KBM-7 (cell line): ENCODE measurements at regions not wholly inside any gene's neighbourhood (a gene's known extent, or its start where the extent isn't known, plus 50 kb on each side); places are given as distances from the start of the nearest gene placed in this dataset.
"Not testable (repeated sequence)": the region's sequence is repeated elsewhere in the genome, so short reads cannot be mapped to it uniquely, and the experiment has no call there.

ENCODE experiments used
- DNase-seq: peaks from one replicate; pipeline ENCODE4 v3.0.0-alpha.2; 2015
- in situ Hi-C: fragments of 300-500 bp; cut with MboI; formaldehyde crosslinking; loops from 2 replicates; pipeline ENCODE4 v1.14.3; 2020; ENCODE audit warnings: low sequenced_read_pairs, low pct_unique_long_range_greater_than_20kb, mixed read lengths

DNA sequence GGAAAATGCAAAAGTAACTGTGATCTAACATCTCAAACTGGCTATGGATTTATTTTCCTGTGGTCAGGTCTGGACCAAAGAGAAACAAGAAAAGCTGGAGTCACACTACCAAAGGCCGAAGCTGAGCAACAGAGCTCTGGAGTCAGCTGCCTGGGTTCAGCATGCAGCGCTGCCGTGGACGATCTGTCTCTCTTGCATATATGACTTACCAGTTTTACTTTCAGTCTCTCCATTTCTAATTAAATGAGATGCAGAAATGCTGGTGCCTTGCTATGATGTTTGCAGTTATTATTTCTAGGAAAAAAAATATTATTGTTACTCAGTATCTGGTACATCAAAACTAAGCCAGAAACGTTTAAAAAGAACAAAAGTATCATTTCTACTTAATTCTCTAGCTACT is 813.2 kb downstream of the RNF144A start:
- in situ Hi-C loops: no loop called here
- no peak for DNase-seq

DNA sequence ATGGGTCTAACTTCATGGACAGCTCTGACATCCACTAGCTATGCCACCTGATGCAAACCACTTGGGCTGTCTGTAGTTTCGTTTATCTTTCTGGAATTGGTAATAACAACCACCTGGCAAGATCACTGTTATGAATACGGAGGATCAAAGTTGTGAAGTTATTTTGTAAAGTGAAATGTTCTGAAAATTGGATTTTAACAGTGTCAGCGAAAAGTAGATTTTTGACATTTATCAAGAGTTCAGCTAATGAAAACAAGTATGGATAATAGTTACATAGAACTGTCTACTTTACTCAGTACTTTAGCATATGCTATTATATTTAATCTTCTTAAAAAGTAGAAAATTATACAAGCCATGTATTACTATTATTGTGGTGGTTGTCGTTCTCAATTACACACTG is 813.8 kb downstream of the RNF144A start:
- no peak for DNase-seq
- in situ Hi-C loops: no loop called here

DNA sequence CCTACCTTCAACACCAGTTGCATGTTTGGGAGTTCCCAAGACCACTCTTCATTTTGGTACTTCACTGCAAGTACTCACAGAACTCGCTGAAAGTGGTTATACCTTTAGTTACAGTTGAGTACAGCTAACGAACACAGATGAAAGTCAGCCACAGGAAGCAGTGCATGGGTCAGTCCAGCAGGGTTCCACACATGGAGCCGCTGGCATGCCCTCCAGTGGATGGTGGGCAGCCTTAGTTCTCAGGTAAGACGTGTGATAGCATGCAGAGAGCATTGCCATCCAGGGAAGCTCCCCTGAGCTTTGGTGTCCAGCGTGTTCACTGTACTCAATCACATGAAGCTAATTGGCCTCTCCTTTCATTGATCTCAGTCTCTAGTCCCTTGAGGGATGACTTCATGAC is 815.3 kb downstream of the RNF144A start:
- DNase-seq: no peak
- in situ Hi-C loops: no loop called here

DNA sequence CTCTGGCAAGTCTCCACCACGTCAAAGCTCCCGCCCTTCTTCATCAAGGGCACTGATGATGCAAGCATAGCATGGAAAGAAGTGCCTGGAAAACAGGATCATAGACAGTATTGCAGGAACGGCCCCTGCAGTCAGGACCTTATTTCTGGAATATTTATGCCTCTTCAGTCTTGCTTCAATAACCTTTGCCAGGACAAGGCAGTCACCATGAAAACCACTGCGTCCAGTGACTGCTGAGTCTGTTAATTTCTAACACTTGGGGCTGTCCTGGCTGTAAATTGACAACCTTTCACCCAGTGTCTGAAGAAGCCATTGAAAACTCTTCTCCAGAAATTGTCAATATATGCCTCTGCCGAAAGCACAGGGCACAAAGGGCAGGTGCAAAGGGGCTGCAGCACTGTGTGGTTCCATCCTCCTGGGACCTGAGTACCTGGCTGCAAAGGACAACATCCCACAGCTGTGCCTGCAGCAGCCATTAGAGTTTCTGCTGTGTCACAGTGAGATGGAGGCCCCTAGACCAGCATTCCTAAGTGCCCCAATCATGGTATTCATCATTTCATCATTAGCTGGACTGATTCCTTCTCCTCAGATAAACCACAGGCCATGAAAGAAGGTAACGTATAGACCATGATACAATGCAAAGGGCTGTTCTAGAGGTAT is 819.6 kb downstream of the RNF144A start:
- in situ Hi-C loops: no loop called here
- DNase-seq: no peak

DNA sequence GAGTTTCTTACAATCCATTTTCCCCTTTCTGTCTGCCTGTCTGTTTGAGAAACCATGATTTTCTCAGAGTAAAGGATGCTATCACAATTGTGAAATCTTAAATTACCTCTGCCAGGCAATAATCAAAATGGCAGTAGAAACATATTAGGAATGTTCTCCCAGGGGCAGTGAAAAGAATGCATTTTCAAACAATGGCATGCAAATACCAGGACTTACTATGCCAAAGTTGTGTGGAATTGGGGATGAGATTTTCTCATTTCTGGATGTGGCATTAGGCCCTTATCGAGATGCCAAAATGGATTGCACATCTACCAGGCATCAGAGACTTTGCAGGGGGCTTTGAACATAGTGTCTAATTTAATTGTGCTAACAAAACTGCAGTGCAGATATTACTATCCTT is 821.4 kb downstream of the RNF144A start:
- DNase-seq: no peak
- in situ Hi-C loops: no loop called here

DNA sequence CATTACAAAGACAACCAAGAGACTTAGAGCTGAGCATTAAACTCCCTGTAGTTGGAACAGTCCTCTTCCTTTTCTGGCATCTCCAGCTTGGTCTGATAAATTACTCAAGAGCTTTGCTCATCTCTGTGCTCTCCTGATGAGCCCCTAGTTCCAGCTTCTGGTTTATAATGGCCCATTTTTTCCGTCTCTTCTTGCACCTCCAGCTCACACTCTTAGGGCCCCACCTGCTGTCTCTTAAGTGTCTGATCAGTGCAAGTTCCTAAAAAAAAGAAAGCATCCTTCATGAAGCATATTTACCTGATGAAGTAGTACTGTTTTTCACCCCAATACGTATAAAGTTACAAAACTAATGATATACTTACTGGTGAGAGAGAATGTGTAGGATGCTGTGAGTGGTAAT is 822.9 kb downstream of the RNF144A start:
- DNase-seq: no peak
- in situ Hi-C loops: no loop called here

DNA sequence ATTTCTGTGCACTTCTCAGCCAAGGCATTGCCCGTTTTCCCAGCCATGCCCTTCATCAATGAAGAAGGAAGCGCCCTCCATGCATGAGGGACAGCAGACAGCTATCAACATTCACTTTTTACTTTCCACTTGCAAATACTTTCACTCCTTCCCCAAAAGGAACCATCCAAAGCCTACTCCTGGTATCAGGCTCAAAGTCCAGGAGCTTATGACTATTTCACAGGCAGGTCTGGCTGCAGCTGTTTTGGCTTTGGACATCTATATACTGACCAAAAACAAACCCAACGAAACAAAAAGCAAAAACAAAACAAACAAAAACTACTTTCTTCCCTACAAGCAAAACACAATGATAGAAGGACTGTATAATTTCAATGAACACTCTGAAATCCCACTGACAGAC is 825.1 kb downstream of the RNF144A start:
- in situ Hi-C loops: no loop called here

DNA sequence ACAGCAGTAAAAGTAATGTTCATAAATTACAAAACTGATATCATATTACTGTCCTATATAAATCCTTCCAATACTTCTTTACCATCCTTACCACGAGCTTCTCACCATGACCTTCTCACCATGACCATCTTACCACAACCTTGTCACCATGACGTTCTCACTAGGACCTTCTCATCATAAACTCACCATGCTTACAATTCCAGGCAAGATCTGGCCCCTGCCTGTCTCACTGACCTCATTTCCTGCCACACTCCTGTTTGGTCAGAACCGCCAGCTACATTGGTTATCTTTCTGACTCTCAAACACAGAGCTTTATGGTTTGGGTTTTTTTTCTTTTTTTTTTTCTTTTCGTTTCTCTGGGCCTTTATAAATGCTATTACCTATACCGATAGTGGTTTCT is 827.6 kb downstream of the RNF144A start:
- in situ Hi-C loops: no loop called here

More for the DNA sequence above, 825.1 kb downstream of the RNF144A start:
- no peak for DNase-seq

DNA sequence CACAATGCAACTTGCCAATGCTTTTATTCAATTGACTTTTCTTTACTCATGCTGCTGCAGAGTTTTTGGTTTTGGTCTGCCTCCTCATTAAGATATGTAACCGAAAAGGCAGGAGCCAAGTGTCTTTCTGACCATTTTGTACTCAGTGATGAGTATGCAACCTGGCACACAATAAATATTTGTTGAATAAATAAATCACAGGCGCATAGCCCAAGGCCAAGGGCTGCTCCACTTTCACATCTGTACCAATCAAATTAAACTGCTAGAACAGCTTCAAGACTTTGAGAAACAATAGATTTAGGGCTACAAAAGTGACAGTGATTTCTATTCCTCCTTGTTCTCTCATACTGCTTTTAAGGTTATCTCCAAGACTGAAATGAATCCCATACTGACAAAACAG is 828.2 kb downstream of the RNF144A start:
- in situ Hi-C loops: no loop called here

More for the DNA sequence above, 827.6 kb downstream of the RNF144A start:
- no peak for DNase-seq

DNA sequence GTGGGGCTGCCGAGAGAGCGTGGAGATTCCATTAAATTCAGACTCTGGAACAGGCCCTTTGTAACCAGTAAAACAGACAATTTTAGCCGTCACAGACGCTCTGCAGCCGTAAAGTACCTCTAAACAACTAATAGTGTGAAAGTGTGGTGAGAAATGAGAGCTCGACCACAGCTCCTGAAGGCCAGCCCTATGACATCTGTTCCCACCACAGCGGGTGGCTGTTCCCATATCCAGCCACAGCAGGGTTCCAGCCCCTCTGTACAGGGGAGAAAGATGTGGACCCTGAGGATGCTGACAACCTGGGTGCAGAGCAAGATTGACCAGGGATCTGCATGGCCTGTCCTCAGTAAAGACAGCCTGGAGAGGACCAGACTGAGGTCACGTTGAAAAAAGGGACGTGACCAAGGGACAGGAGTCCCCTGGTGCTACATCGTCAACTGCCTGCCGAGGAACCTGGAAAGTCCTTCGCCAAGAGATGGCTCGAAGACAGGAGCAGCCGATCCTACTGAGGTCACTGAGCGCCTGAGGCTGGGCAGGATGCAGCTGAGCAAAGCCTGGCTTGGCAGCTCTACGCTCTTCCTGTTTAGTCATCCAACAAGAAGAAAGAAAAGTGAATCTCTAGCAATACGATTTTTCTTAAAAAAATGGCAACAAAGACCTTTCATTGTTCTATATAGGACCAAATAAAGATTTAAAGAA is 831.7 kb downstream of the RNF144A start:
- in situ Hi-C loops: no loop called here
- no peak for DNase-seq

More for the DNA sequence above, 828.2 kb downstream of the RNF144A start:
- no peak for DNase-seq

DNA sequence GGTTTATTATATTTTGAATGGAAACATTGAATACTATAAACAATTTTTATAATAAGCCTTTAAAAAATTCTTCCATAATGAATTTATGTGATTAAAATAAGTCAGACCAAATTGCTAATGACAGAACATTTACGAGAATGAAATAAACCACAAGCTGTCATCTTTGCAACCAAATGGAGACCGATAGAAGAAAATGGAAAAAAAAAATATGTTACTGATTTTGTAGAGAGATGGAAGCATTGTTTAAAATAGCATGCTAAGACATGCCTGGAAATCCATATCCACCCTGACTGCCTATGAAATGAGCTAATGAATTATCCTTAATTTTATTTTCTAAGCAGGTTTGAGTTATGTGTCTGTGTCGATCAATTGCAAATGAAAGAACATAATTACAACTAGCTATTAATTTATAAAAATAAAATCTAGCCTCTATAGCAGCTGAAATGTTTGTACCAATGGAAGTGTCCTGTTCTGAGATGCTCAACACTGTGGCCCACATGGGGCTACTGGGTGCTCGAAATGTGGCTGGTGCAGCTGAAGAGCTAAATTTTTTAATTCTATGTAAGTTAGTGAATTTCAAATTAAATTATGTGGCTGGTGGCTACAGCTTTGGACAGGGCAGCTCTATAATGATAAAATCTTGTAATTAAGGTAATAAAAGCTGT is 832.8 kb downstream of the RNF144A start:
- no peak for DNase-seq
- in situ Hi-C loops: no loop called here

DNA sequence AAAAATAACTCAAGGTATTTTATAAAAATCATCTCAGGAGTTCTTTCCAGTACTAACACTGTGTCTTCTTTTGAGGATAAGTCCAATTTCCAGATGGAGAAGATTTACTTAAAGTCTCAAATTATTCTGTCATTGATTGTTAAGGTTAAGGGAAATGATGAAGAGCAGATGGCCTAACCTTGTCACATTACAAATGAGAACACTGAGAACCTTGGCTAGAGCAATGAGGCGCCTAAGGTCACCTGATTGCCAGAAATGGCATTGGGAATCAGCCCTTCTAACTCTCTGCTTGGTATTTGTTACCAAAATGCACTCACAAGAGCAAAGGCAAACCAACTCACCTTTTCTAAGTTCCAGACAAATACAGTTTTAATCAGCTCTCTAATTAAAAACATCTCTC is 835.1 kb downstream of the RNF144A start:
- in situ Hi-C loops: no loop called here
- no peak for DNase-seq

DNA sequence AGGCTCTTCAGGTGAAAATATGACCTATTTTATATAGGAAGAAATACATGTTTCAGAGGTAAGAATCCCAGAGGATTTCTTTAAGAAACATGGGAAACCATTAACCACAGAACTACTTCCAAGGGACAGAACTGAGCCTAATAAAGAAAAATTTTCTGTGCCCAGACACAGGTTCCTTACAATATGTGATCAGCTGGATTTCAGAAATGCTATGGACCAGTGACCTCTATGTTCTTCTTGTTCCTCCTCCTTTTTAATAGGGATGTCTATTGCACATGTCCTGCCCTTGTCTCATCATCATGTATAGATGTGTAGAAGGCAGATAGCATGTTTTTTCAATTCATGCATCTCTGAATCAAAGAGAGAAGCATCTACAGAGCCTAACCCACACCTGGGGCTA is 836.6 kb downstream of the RNF144A start:
- in situ Hi-C loops: no loop called here
- DNase-seq: no peak

DNA sequence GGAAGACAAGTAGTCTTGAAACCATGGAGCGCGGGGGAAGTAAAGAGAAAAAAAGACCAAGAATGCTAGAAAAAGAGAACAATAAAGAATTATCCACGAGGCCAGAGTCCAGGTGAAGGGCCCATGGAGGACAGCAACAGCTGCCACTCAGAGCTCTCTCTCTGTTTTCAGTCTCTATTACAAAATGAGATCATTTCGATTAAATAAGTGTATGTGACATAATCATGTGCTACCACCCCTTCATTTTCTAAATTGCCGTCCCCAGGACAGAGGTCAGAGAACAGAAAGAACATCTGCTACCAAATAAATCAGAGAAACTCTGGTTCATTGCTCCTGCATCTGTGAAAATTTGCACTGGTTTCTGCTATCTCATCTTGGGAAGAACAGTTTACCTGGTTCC is 838.7 kb downstream of the RNF144A start:
- in situ Hi-C loops: no loop called here
- no peak for DNase-seq

DNA sequence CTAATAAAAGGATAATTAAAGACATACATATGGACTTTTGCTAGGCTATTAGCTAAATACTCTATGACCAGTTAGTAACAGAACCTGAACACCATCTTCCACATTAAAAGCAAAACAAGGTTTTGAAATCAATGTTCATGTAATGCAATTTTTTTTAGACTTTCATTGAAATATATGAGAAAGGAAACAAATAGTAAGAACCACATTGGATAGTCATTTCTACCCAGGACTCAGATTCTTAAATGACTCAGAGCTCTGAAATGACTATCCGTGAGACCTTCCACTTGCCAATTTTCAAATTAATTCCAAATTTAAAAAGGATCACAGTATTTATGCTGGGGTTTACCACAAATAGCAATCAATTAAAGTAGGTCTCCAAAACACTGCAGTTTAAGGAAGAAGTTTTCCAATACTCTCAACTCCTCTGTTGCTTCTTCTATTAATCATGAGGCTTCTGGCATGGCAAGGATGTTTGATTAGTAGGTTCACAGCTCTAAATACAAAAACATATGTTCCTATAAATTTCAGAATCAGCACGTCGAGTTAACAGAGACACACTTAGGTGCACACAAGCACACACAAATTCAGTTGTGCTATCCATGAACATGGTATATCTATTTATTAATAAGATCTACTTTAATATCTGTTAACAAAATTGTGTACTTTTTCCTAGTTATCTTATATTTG is 841.0 kb downstream of the RNF144A start:
- in situ Hi-C loops: no loop called here
- no peak for DNase-seq

DNA sequence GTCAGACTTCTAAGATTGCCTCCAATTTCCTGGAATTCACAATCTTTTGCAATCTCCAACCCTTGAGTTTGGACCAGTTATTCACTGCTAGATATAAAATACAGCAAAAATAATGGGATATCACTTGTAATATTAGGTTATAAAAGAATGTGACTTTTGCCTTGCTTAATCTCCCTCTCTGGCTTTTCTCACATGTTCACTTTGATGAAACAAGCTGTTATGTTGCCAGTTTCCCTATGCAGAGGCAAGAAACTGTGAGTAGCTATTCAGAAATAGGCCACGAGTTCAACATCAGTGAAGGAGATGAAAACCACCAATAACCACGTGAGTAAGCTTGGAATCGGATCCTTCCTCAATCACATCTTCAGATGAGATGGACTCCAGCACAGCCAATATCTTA is 842.7 kb downstream of the RNF144A start:
- DNase-seq: no peak
- in situ Hi-C loops: no loop called here

DNA sequence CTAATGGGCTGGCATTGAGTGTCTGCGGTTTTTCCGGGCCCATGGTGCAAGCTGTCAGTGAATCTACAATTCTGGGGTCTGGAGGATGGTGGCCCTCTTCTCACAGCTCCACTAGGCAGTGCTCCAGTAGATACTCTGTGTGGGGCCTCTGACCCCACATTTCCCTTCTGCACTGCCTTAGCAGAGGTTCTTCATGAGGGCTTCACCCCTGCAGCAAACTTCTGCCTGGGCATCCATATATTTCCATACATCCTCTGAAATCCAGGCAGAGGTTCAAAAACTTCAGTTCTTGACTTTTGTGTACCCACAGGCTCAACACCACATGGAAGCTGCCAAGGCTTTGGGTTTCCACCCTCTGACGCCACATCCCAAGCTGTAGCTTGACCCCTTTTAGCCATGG is 846.2 kb downstream of the RNF144A start:
- DNase-seq, in situ Hi-C loops: not testable (repeated sequence)

DNA sequence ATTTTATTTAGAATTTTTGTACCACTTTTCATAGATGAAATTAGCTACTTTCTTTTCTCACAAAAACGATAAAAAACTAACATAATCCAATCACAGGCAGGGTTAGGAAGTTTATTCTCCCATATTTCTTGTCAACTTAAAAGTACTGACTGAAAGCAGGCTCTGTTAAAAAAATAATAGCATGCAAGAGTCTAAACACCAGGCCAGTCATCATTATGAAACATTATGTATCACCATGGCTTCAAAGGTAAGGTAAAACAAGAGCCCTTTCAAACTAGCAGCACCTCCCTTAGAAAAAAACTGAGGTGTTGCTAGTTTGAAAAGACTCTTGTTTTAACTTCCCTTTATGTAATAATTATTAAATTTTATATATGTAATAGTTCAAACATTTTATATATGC is 848.0 kb downstream of the RNF144A start:
- in situ Hi-C loops: no loop called here
- no peak for DNase-seq

DNA sequence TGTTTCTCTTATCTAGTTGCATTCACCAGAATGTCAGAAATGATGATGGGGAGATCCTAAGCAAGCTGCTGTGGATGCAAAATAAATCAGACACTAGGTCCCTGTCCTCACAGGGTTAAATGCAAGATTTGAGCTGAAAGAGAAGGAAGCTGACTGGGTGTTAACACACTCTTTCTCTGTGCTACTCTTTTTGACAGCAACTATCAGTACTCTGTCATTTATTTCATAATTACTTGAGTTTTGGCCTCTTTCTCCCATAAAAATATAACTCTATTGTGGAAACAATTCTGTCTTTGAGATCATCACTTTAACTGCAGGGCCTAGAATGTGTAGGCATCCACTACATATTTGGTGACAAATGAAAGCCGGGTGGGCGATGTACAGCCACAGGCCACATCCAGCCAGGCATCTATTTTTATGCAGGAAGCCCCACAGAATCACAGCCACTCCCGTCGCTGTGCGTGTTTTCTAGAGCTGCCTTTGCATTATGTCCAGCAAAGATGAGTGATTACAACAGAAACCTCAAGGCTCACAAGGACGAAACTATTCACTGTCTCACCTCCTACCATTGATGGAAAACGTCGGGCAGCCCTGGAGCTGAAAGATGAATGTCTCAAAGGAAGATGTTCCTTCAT is 849.0 kb downstream of the RNF144A start:
- DNase-seq: no peak
- in situ Hi-C loops: no loop called here
